ENCODE measurements at regions not wholly inside any gene's neighbourhood (a gene's known extent, or its start where the extent isn't known, plus 50 kb on each side); places are given as distances from the start of the nearest gene placed in this dataset.

GRCh38 chr20:55882286-55882685 is 123.0 kb downstream of the CBLN4 start:
- no peak for TF ChIP-seq POLR2A (IDR thresholded peaks at IDR 0.05)
- TF ChIP-seq, protein P1, sequence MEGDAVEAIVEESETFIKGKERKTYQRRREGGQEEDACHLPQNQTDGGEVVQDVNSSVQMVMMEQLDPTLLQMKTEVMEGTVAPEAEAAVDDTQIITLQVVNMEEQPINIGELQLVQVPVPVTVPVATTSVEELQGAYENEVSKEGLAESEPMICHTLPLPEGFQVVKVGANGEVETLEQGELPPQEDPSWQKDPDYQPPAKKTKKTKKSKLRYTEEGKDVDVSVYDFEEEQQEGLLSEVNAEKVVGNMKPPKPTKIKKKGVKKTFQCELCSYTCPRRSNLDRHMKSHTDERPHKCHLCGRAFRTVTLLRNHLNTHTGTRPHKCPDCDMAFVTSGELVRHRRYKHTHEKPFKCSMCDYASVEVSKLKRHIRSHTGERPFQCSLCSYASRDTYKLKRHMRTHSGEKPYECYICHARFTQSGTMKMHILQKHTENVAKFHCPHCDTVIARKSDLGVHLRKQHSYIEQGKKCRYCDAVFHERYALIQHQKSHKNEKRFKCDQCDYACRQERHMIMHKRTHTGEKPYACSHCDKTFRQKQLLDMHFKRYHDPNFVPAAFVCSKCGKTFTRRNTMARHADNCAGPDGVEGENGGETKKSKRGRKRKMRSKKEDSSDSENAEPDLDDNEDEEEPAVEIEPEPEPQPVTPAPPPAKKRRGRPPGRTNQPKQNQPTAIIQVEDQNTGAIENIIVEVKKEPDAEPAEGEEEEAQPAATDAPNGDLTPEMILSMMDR (IDR thresholded peaks at IDR 0.05) = no peak
